Heart left ventricle (tissue), 13 donors: ENCODE measurements at regions not wholly inside any gene's neighbourhood (a gene's known extent, or its start where the extent isn't known, plus 50 kb on each side); places are given as distances from the start of the nearest gene placed in this dataset.

Source experiments
- POLR2A ChIP-seq, 2 donors: fragments of 450-650 bp; IDR thresholded peaks; one replicate each; pipeline ENCODE4 v1.6.1; 2017; ENCODE audit warnings: antibody characterized with exemption in 2 of 2, mild to moderate bottlenecking in 2 of 2, moderate library complexity in 2 of 2
- TF ChIP-seq, protein P1 (sequence below), 12 donors: fragments of 200-600 bp; sonication (generic) in 4 of 12; IDR thresholded peaks; one replicate each; pipeline versions ENCODE4 v1.5.0 to v1.8.0; 2018 to 2022; ENCODE audit warnings: antibody characterized with exemption in 12 of 12, mild to moderate bottlenecking in 5 of 12
- donor health status: ischemic (EF 13 %, LVEDD 7.1; RV severe dilation, severe dysfunction).
- donor health status: DM: no; HTN: yes; CAD: no.
- donor health status: DM: no; HTN: no; CAD: no.
- donor health status: ischemic (EF 25% LVEDD 6.9; RV normal size, moderate dysfunction).
- donor health status: ischemic (EF 25% LVEDD 5.7; RV mildly dilated, moderate dysfunction).
- donor health status: ischemic (EF 35%, LVEDD 5.7; RV mildly dilated, moderate dysfunction).
- donor health status: nonischemic (EF 11% LVEDD 7.7; RV severe dilation, severe dysfunction).
- donor health status: DM: yes; HTN: yes; CAD: no.
- donor health status: PGD.
- donor health status: ischemic (EF 29% LVEDD 5.4; RV normal size, mild dysfunction).
- donor health status: nonischemic (EF 23%, LVEDD 6.1; RV moderate dilation, normal function).

DNA sequence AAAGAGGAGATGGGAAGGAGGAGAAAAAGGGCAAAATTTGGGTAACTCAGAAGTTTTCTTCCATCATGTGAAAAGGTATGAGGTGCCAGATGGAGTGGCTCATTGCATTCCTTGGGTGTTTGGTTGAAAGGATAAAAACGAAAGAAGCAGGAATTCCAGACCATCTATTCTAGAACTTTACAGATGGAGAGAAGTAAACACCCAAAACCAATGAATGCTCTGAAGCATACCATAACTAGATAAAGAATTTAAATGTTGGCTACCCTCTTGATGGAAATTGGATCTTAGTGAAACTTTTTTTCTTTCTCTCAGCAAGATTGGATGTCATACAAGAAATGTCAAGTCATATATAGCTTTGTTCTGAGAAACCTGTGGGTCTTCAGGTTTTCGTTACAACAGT, 175.6 kb upstream of the FAR2 start:
- no peak for TF ChIP-seq POLR2A (IDR thresholded peaks at IDR 0.05)
- TF ChIP-seq, protein P1, sequence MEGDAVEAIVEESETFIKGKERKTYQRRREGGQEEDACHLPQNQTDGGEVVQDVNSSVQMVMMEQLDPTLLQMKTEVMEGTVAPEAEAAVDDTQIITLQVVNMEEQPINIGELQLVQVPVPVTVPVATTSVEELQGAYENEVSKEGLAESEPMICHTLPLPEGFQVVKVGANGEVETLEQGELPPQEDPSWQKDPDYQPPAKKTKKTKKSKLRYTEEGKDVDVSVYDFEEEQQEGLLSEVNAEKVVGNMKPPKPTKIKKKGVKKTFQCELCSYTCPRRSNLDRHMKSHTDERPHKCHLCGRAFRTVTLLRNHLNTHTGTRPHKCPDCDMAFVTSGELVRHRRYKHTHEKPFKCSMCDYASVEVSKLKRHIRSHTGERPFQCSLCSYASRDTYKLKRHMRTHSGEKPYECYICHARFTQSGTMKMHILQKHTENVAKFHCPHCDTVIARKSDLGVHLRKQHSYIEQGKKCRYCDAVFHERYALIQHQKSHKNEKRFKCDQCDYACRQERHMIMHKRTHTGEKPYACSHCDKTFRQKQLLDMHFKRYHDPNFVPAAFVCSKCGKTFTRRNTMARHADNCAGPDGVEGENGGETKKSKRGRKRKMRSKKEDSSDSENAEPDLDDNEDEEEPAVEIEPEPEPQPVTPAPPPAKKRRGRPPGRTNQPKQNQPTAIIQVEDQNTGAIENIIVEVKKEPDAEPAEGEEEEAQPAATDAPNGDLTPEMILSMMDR (IDR thresholded peaks at IDR 0.05): no peak
